Fibroblast of skin of back (primary cell): ENCODE measurements at regions not wholly inside any gene's neighbourhood (a gene's known extent, or its start where the extent isn't known, plus 50 kb on each side); places are given as distances from the start of the nearest gene placed in this dataset.

Experiments
- DNase-seq: peaks from one replicate; pipeline ENCODE4 v3.0.0-alpha.2; 2013

- peak; percentile 64 for DNase-seq
Measured at GRCh38 chr7:45456747-45457524, 117.2 kb upstream of the ADCY1 start.

- no peak for DNase-seq
Measured at GRCh38 chr7:45457591-45457990, 116.6 kb upstream of the ADCY1 start.

DNA sequence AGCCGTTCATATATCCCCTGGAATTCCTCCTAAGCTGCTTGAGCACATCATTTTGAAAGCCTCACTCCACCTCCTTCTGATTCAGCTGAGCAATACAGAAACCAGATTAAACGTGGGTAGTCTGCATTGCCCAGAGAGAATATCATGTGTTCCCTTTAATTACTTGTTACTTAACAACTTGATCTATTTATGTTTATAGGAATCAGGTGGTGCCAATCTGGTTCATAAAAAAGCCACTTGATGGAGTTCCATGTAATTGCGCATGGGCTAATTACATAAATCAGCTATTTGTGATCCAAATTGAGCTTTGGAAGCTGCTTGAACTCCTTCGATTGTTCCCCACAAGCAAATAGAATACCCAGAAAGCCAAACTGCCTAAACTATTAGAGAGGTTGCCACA, 114.7 kb upstream of the ADCY1 start:
- no peak for DNase-seq

- DNase-seq: no peak
Measured at GRCh38 chr7:45460379-45460778, 113.8 kb upstream of the ADCY1 start.

DNA sequence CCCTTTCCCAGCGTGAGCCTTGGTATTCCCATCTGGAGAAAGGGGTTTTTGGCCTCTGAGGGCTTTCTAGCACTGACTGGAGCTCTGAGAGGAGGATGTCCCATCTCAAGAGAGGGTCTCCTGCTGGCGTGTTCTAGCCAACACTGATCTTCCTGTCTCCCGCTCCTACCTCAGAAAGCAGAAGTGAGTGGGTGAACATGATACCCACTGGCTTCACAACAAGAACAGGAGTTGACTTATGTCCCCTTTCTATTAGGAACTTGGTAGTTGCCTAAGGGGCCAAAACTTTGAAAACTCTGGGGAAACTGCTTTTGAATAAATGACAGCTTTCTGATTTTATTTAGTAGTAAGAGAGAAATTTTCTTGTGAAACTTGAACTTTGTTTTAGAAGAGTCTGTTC, 113.1 kb upstream of the ADCY1 start:
- no peak for DNase-seq

GRCh38 chr7:45469103-45469502, 105.1 kb upstream of the ADCY1 start:
- peak; percentile 31 for DNase-seq

DNA sequence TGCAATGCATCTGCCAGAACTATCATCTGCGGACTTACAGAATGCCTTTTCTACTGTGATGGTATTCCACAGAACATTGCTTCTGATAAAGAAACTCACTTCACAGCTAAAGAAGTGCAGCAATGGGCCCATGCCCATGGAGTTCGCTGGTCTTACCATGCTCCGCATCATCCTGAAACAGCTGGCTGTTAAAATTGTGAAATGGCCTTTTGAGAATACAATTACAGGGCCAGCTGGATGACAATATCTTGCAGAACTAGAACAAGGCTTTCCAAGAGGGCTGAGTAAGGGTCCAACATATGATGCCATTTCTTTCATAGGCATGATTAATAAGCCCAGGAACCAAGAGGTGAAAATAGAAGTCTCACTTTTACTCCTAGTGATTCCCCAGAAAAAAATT, 104.1 kb upstream of the ADCY1 start:
- no peak for DNase-seq

- DNase-seq: no peak
Measured at GRCh38 chr7:45479781-45480180, 94.4 kb upstream of the ADCY1 start.

DNA sequence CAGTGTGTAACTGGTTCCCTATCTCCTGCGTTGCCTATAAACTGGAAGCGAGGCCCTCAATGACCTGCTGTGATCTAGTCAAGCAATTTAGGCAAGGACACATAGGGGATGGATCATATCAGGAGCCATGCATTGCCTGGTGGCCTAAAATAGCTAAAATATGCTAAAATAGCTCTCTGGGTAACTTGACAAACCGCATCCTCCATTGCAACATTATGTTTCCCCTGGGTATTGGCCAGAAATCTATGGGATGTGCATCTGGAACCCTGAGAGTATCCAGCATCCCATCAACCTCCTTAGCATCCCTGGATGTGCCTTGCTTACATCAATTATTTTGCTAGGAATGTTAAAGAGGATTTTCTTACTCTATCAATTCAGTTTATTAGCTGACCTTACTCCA, 91.7 kb upstream of the ADCY1 start:
- DNase-seq: no peak

- DNase-seq: no peak
Measured at GRCh38 chr7:45484094-45484493, 90.1 kb upstream of the ADCY1 start.

DNA sequence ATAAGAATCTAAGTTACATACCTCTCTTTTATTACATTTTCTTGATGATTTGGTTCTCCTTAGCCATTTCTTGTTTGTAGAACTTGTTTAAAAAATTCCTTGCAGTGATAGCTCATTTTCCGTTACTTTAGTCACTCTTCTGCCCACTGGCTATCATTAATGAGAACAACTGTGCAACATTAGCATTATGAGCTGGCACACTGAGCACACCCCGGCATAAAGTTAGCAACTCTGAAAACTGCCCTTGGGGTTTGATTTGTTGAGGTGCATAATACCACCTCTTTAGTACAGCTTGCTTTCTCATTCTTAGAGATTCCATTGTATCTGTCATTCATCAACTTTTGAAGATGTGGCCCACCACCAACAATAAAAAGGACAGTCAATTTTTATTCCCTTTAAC, 87.6 kb upstream of the ADCY1 start:
- no peak for DNase-seq

DNA sequence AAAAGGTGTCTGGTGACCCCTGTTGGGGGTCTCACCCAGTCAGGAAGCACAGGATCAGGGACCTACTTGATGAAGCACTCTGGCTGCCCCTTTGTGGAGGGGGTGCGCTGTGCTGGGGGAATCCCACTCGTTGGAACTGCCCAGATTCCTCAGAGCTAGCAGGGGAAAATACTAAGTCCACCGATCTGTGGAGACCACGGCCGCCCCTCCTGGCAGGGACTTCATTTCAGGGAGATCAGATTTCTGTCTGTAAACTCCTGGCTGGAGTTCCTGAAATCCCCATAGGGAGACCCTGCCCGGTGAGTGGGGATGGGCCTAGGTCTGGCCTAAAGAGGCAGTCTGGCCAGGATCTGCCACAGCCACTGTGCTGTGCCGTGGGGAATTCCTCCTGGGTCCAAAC, 79.3 kb upstream of the ADCY1 start:
- no peak for DNase-seq

DNA sequence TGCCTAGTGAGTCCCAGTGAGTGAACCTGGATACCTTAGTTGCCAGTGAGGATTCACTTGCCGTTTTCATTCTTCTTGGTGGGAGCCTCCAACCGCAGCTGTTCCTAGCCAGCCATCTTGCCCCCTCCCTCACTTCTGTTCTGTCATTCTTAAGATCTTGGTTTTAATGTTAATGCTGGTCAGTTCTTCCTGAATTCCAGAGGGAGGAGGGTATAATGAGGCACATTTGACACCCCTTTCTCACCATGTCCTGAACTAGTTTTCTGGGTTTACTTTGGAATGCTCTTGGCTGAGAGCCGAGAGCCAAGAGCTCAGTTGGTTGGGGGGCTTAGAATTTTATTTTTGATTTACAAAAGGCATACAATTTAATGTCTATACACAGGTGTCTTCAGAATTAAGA, 78.5 kb upstream of the ADCY1 start:
- DNase-seq: no peak

- DNase-seq: no peak
Measured at GRCh38 chr7:45500257-45500656, 73.9 kb upstream of the ADCY1 start.

DNA sequence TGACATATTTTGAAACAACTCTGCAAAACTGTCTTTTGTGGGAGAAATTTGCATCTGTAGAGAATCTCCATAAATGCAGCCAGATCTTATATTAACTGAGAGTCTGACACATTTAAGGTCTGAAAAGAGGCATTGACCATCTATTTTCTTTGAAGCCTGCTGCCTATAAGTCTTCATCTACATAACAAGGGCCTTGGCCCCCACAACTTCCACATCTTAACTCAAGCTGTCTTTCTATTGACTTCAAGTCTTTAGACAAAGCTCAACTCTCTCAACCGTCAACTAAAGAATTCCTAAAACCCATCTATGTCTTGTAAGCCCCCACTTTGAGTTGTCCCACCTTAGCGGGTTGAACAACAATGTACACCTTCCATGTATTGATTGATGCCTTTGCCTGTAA, 72.4 kb upstream of the ADCY1 start:
- DNase-seq: no peak

- no peak for DNase-seq
Measured at GRCh38 chr7:45506059-45506458, 68.1 kb upstream of the ADCY1 start.

DNA sequence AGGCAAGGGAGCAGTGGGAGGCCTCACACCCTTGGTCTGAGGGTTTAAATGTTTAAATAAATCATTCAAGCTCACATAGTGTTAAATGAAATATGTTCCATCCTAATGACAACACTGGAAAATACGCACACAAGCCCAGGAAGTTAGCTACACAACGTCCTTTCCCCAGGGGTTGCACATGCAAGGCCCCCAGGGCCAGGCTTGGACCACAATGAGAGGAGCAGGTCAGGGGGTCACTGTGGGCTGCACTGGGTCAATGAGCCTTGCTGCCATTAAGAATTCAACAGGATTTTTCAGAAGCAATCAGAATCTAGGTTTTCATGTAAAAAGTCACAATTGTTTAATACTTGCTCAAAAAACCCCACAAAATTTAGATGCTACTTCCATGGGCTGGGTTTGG, 64.9 kb upstream of the ADCY1 start:
- no peak for DNase-seq

GRCh38 chr7:45511721-45512597, 62.2 kb upstream of the ADCY1 start:
- no peak for DNase-seq

GRCh38 chr7:45514944-45515343, 59.2 kb upstream of the ADCY1 start:
- DNase-seq: no peak

GRCh38 chr7:45515346-45515745, 58.8 kb upstream of the ADCY1 start:
- DNase-seq: no peak
